ENCODE measurements at regions not wholly inside any gene's neighbourhood (a gene's known extent, or its start where the extent isn't known, plus 50 kb on each side); places are given as distances from the start of the nearest gene placed in this dataset.

DNA sequence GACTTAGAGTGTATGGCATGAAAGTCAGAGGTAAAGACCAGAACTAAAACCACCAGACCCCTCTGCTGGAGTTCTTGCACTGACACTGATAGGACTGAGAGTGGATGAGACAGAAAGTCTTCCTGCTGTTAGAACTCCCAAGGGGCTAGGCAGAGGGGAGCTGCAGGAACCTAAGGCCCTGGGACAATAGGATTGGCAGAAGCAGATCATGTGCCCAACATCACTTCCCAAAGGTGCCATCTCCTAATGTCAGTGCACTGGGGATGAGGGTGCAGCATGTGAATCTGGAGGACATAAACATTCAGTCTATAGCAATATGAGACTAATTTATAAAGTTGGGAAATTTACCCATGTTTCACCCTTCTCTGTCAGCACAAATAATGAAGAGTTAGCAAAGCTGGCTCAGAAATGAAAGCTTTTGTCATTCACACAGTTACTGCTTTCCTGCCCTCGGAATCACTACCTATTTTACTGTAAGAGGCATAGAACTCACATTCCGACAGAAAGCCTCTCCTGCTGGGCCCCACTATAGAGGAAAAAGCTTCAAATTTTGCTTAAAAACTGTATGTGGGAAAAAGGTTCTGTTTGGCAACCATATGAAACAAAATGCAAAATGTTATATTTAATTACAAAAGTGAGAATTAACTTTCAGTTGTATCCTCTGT, 49.9 kb upstream of the SSX2IP start:
- Mint-ChIP-seq H3K9me3 (no peaks in the 10 kb centered on the region), H3K4me1 (ENCODE audit: low read depth) (peaks cover 16% of the 10 kb centered on the region), H3K4me3 (no peak overlapping the region), H3K27me3 (peaks cover 6% of the 10 kb centered on the region), H3K36me3 (ENCODE audit: low read depth) (no peaks in the 10 kb centered on the region), H3K27ac (no peak overlapping the region)
